Liver (tissue), 8 donors: ENCODE measurements at regions not wholly inside any gene's neighbourhood (a gene's known extent, or its start where the extent isn't known, plus 50 kb on each side); places are given as distances from the start of the nearest gene placed in this dataset.
A peak's percentile ranks its signal among the peaks of the same experiment; 100 is the strongest.

ENCODE experiments used
- DNase-seq: peaks from one replicate; pipeline ENCODE4 v3.0.0-alpha.2; 2017; ENCODE audit warnings: low spot score
- H3K27ac ChIP-seq, 2 donors: one replicate each; pipeline ENCODE4 v1.7.0; 2013; ENCODE audit warnings: inconsistent platforms in 2 of 2, low read length in 2 of 2, control low read depth in 1 of 2, low read depth in 1 of 2, mild to moderate bottlenecking in 1 of 2
- H3K27me3 ChIP-seq, 4 donors: one replicate each; pipeline versions ENCODE4 v1.6.1 to v1.7.0; 2013; ENCODE audit warnings: low read length in 3 of 4, inconsistent platforms in 1 of 4, mild to moderate bottlenecking in 1 of 4, moderate library complexity in 1 of 4; ENCODE audit not compliant: control insufficient read depth in 4 of 4, insufficient read depth in 4 of 4
- H3K36me3 ChIP-seq, 4 donors: one replicate each; pipeline versions ENCODE4 v1.6.1 to v1.7.0; 2013; ENCODE audit warnings: low read length in 3 of 4, mild to moderate bottlenecking in 3 of 4, low read depth in 1 of 4, moderate library complexity in 1 of 4; ENCODE audit not compliant: control insufficient read depth in 4 of 4, insufficient read depth in 3 of 4
- H3K4me1 ChIP-seq, 4 donors: one replicate each; pipeline versions ENCODE4 v1.6.1 to v1.7.0; 2013; ENCODE audit warnings: low read length in 3 of 4, mild to moderate bottlenecking in 3 of 4, moderate library complexity in 1 of 4; ENCODE audit not compliant: control insufficient read depth in 4 of 4, insufficient read depth in 4 of 4
- H3K4me3 ChIP-seq, 3 donors: one replicate each; pipeline versions ENCODE4 v1.6.1 to v1.7.0; 2013; ENCODE audit warnings: low read length in 3 of 3, control low read depth in 1 of 3, low read depth in 1 of 3, mild to moderate bottlenecking in 1 of 3
- H3K9ac ChIP-seq, 2 donors: one replicate each; pipeline ENCODE4 v1.7.0; 2013; ENCODE audit warnings: low read length in 2 of 2, mild to moderate bottlenecking in 2 of 2, moderate library complexity in 2 of 2, control low read depth in 1 of 2, low read depth in 1 of 2
- H3K9me3 ChIP-seq, 4 donors: one replicate each; pipeline versions ENCODE4 v1.6.1 to v1.7.0; 2013; ENCODE audit warnings: low read length in 3 of 4; ENCODE audit not compliant: control insufficient read depth in 4 of 4
- EGR1 ChIP-seq, 2 donors: IDR thresholded peaks; 2 replicates each; pipeline ENCODE4 v1.6.1; 2016 to 2018; ENCODE audit warnings: antibody characterized with exemption in 2 of 2, low read depth in 2 of 2
- FOXA1 ChIP-seq: IDR thresholded peaks from 2 replicates; pipeline ENCODE4 v1.6.1; 2016; ENCODE audit warnings: antibody characterized with exemption
- FOXA2 ChIP-seq: IDR thresholded peaks from 2 replicates; pipeline ENCODE4 v1.6.1; 2016; ENCODE audit warnings: antibody characterized with exemption
- GABPA ChIP-seq, 2 donors: IDR thresholded peaks in 1 of 2; conservative IDR thresholded peaks in 1 of 2; 2 replicates each; pipeline ENCODE4 v1.6.1; 2016; ENCODE audit warnings: antibody characterized with exemption in 2 of 2, mild to moderate bottlenecking in 1 of 2, moderate library complexity in 1 of 2
- HNF4A ChIP-seq, 2 donors: conservative IDR thresholded peaks; 2 replicates each; pipeline ENCODE4 v1.6.1; 2016; ENCODE audit warnings: antibody characterized with exemption in 2 of 2, mild to moderate bottlenecking in 2 of 2
- HNF4G ChIP-seq: IDR thresholded peaks from 2 replicates; pipeline ENCODE4 v1.6.1; 2016; ENCODE audit warnings: antibody characterized with exemption
- JUND ChIP-seq, 2 donors: IDR thresholded peaks; 2 replicates each; pipeline ENCODE4 v1.6.1; 2016; ENCODE audit warnings: antibody characterized with exemption in 2 of 2
- MAX ChIP-seq: IDR thresholded peaks from 2 replicates; pipeline ENCODE4 v1.6.1; 2016; ENCODE audit warnings: antibody characterized with exemption
- NR2F2 ChIP-seq: IDR thresholded peaks from 2 replicates; pipeline ENCODE4 v1.6.1; 2016; ENCODE audit warnings: antibody characterized with exemption
- RAD21 ChIP-seq, 2 donors: IDR thresholded peaks; 2 replicates each; pipeline ENCODE4 v1.6.1; 2016; ENCODE audit warnings: antibody characterized with exemption in 2 of 2, mild to moderate bottlenecking in 2 of 2
- REST ChIP-seq: IDR thresholded peaks from 2 replicates; pipeline ENCODE4 v1.6.1; 2016; ENCODE audit warnings: antibody characterized with exemption, mild to moderate bottlenecking
- RXRA ChIP-seq, 2 donors: IDR thresholded peaks; 2 replicates each; pipeline ENCODE4 v1.6.1; 2017 to 2018; ENCODE audit warnings: antibody characterized with exemption in 2 of 2, mild to moderate bottlenecking in 1 of 2
- SP1 ChIP-seq: IDR thresholded peaks from 2 replicates; pipeline ENCODE4 v1.6.1; 2018; ENCODE audit warnings: antibody characterized with exemption, mild to moderate bottlenecking
- TAF1 ChIP-seq: conservative IDR thresholded peaks from 2 replicates; pipeline ENCODE4 v1.6.1; 2016; ENCODE audit warnings: antibody characterized with exemption, mild to moderate bottlenecking
- YY1 ChIP-seq: IDR thresholded peaks from 2 replicates; pipeline ENCODE4 v1.6.1; 2016; ENCODE audit warnings: antibody characterized with exemption, mild to moderate bottlenecking
- WGBS: extraction: QIAGEN DNeasy Blood & Tissue Kit; methylation state at CpG from one replicate; pipeline ENCODE4 v1.1.7; 2013; 5-methylcytosine and 5-hydroxymethylcytosine counted together
- TF ChIP-seq, protein P1 (sequence below): IDR thresholded peaks from 2 replicates; pipeline ENCODE4 v1.6.1; 2016; ENCODE audit warnings: antibody characterized with exemption
- TF ChIP-seq, protein P2 (sequence below): IDR thresholded peaks from 2 replicates; pipeline ENCODE4 v1.6.1; 2016; ENCODE audit warnings: antibody characterized with exemption
- TF ChIP-seq, protein P3 (sequence below): fragments of 150-350 bp; IDR thresholded peaks from 2 replicates; pipeline ENCODE4 v1.5.1; 2017; ENCODE audit warnings: improper control_type of control experiment, low read depth, low read length; ENCODE audit not compliant: missing input control
- donor health status: healthy.
- donor health status: healthy.
- donor health status: healthy.
- donor health status: healthy.
- donor health status: healthy.

DNA sequence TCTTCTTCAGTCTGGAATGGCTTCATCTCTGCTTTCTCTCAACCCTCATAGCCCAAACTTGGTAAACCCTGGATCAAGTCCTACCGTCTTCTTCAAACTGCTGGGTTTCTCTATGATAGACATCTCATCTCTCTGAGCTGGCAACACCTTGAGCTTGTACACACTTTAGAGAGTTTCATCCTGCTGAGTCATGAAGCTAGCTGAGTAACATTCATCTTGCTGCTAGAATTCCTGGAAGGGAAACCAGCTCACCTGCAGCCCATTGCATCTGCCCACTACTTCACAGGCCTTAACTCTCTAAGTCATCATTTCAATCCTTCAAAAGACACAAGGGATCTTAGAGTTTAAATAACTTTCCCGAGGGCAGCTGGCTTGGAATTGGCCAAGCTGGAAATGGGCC, 175.5 kb upstream of the RORA start:
- H3K27me3 ChIP-seq: no peaks in the 10 kb centered on the region
- TF ChIP-seq FOXA2: no peak
- TF ChIP-seq GABPA (IDR thresholded peaks at IDR 0.05 in 1 of 2, conservative IDR thresholded peaks at IDR 0.05 in 1 of 2): no peak
- TF ChIP-seq, protein P1, sequence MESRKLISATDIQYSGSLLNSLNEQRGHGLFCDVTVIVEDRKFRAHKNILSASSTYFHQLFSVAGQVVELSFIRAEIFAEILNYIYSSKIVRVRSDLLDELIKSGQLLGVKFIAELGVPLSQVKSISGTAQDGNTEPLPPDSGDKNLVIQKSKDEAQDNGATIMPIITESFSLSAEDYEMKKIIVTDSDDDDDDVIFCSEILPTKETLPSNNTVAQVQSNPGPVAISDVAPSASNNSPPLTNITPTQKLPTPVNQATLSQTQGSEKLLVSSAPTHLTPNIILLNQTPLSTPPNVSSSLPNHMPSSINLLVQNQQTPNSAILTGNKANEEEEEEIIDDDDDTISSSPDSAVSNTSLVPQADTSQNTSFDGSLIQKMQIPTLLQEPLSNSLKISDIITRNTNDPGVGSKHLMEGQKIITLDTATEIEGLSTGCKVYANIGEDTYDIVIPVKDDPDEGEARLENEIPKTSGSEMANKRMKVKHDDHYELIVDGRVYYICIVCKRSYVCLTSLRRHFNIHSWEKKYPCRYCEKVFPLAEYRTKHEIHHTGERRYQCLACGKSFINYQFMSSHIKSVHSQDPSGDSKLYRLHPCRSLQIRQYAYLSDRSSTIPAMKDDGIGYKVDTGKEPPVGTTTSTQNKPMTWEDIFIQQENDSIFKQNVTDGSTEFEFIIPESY: no peak
- H3K4me1 ChIP-seq: peaks cover 12 to 33% (median 24%) of the 10 kb centered on the region in 4 donors
- no peak overlapping the region for H3K9ac ChIP-seq
- H3K36me3 ChIP-seq: no peaks in the 10 kb centered on the region
- WGBS: 86% methylated on average over 2 of the region's 2 CpGs
- no peak for DNase-seq
- H3K27ac ChIP-seq: peak overlapping the region; percentile 77 to 79
- H3K4me3 ChIP-seq: peak overlapping the region in 1 of 3 donors; percentile 56
- H3K9me3 ChIP-seq: no peaks in the 10 kb centered on the region

GRCh38 chr15:61403884-61404283, 174.8 kb upstream of the RORA start:
- Histone ChIP-seq H3K4me1 (peaks cover 12 to 33% (median 24%) of the 10 kb centered on the region in 4 donors), H3K27me3 (no peaks in the 10 kb centered on the region), H3K9ac (no peak overlapping the region), H3K4me3 (no peak overlapping the region), H3K36me3 (no peaks in the 10 kb centered on the region), H3K9me3 (no peaks in the 10 kb centered on the region), H3K27ac (peak overlapping the region; percentile 77 to 79)
- WGBS: 38% methylated on average over 6 of the region's 6 CpGs
- no peak for DNase-seq
- TF ChIP-seq NR2F2: no peak
- TF ChIP-seq RAD21 (IDR thresholded peaks at IDR 0.05): peak; percentile 50 to 69
- TF ChIP-seq FOXA1: no peak
- TF ChIP-seq GABPA (IDR thresholded peaks at IDR 0.05 in 1 of 2, conservative IDR thresholded peaks at IDR 0.05 in 1 of 2): no peak
- peak; percentile 76 to 80 for TF ChIP-seq HNF4A (conservative IDR thresholded peaks at IDR 0.05)
- TF ChIP-seq, protein P2, sequence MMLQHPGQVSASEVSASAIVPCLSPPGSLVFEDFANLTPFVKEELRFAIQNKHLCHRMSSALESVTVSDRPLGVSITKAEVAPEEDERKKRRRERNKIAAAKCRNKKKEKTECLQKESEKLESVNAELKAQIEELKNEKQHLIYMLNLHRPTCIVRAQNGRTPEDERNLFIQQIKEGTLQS: peak; percentile 82
- TF ChIP-seq, protein P3, sequence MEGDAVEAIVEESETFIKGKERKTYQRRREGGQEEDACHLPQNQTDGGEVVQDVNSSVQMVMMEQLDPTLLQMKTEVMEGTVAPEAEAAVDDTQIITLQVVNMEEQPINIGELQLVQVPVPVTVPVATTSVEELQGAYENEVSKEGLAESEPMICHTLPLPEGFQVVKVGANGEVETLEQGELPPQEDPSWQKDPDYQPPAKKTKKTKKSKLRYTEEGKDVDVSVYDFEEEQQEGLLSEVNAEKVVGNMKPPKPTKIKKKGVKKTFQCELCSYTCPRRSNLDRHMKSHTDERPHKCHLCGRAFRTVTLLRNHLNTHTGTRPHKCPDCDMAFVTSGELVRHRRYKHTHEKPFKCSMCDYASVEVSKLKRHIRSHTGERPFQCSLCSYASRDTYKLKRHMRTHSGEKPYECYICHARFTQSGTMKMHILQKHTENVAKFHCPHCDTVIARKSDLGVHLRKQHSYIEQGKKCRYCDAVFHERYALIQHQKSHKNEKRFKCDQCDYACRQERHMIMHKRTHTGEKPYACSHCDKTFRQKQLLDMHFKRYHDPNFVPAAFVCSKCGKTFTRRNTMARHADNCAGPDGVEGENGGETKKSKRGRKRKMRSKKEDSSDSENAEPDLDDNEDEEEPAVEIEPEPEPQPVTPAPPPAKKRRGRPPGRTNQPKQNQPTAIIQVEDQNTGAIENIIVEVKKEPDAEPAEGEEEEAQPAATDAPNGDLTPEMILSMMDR: no peak
- TF ChIP-seq HNF4G: peak; percentile 22
- TF ChIP-seq MAX: peak; percentile 20
- TF ChIP-seq EGR1 (IDR thresholded peaks at IDR 0.05; ENCODE audit: low read depth in 2 of 2): peak in 1 of 2 donors; percentile 62
- TF ChIP-seq, protein P1: peak; percentile 66
- peak; percentile 76 to 83 for TF ChIP-seq JUND (IDR thresholded peaks at IDR 0.05)
- TF ChIP-seq FOXA2: no peak
- peak; percentile 91 for TF ChIP-seq YY1
- TF ChIP-seq REST: peak; percentile 61
- no peak for TF ChIP-seq TAF1
- TF ChIP-seq SP1: peak; percentile 93
- peak; percentile 87 for TF ChIP-seq RXRA (IDR thresholded peaks at IDR 0.05)
